ENCODE measurements at regions not wholly inside any gene's neighbourhood (a gene's known extent, or its start where the extent isn't known, plus 50 kb on each side); places are given as distances from the start of the nearest gene placed in this dataset.

DNA sequence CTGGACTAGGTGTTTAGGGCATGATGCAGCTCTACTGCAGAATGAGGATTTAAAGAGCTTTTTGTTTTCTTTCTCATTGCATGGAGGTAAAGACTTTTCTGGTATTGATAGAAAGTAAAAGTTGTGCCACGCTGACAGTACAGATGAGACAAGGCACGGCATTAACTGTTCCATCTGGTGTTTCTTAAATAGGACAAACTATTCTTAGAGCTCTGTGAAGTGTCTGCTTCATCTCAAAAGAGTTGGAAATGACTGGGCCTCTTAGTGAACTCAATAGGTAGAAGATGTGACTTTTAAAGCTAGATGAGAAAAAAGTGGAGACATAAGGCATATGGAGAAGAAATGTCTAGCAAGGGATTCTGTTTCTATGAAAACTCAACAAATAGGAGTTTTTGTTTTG lies 321.8 kb downstream of the RPRM start:
- Histone ChIP-seq H3K4me3 (no peak overlapping the region), H3K4me1 (no peaks in the 10 kb centered on the region), H3K36me3 (no peaks in the 10 kb centered on the region), H3K27me3 (no peaks in the 10 kb centered on the region), H3K9me3 (no peaks in the 10 kb centered on the region), H3K27ac (no peak overlapping the region)
- WGBS, result 72% methylated on average over 2 of the region's 2 CpGs
- DNase-seq (ENCODE audit: low spot score in 2 of 2), result no peak
- TF ChIP-seq POLR2A (IDR thresholded peaks at IDR 0.05), result no peak
- TF ChIP-seq, protein P1, sequence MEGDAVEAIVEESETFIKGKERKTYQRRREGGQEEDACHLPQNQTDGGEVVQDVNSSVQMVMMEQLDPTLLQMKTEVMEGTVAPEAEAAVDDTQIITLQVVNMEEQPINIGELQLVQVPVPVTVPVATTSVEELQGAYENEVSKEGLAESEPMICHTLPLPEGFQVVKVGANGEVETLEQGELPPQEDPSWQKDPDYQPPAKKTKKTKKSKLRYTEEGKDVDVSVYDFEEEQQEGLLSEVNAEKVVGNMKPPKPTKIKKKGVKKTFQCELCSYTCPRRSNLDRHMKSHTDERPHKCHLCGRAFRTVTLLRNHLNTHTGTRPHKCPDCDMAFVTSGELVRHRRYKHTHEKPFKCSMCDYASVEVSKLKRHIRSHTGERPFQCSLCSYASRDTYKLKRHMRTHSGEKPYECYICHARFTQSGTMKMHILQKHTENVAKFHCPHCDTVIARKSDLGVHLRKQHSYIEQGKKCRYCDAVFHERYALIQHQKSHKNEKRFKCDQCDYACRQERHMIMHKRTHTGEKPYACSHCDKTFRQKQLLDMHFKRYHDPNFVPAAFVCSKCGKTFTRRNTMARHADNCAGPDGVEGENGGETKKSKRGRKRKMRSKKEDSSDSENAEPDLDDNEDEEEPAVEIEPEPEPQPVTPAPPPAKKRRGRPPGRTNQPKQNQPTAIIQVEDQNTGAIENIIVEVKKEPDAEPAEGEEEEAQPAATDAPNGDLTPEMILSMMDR (IDR thresholded peaks at IDR 0.05), result no peak

DNA sequence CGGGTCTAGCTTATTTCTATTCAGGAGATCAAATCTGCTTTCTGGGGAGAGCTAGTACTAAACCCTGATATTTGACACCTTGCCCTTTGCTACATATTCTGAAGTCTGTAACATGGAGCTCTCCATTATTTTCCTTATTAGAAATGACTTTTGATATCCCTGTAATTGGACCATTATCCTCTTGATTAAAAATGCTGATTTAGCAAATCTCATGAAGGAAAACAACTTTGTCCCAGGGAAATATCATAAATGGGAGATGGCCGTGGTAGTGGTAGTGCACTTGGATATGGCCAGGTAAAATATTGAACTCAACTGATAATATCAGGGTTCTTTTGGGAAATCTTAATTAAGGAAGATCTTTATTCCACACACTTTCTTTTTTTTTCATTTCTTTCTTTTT lies 326.5 kb downstream of the RPRM start:
- H3K4me1 ChIP-seq, result no peaks in the 10 kb centered on the region
- no peak overlapping the region for H3K27ac ChIP-seq
- H3K9me3 ChIP-seq, result no peaks in the 10 kb centered on the region
- 100% methylated on average over 2 of the region's 2 CpGs for WGBS
- DNase-seq (ENCODE audit: low spot score in 2 of 2), result no peak
- H3K4me3 ChIP-seq, result no peak overlapping the region
- TF ChIP-seq EP300 (IDR thresholded peaks at IDR 0.05) (no peak), POLR2A (IDR thresholded peaks at IDR 0.05) (no peak), POLR2AphosphoS5 (IDR thresholded peaks at IDR 0.05) (no peak)
- TF ChIP-seq, protein P1 (IDR thresholded peaks at IDR 0.05), result no peak
- no peaks in the 10 kb centered on the region for H3K36me3 ChIP-seq
- no peaks in the 10 kb centered on the region for H3K27me3 ChIP-seq

DNA sequence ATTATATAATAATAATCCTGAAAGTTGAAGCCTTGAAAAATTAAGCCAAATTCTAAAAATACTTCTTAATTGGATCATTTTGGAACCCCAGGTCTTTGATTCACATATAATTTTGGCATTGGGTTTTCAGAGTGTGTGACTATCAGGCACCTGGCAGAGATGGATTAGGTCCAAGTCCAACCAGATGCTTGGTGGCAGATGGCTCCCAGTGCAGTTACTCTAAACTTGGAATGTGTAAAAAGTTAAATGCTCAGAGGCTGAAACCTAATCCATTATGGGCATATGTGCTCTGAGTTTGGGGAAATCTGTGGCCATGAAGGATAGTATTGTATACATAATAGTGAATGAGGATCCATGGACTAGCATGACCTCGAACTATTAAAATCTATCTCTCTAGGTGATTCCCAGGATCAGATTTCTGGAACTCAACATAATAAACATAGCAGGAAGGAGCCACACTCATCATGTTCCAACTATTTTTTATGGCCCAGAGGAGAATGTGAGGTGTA lies 333.0 kb downstream of the RPRM start:
- Histone ChIP-seq H3K9me3 (no peaks in the 10 kb centered on the region), H3K27me3 (no peaks in the 10 kb centered on the region), H3K4me3 (no peak overlapping the region), H3K4me1 (no peaks in the 10 kb centered on the region), H3K27ac (no peak overlapping the region), H3K36me3 (no peaks in the 10 kb centered on the region)
- 45% methylated on average over 1 of the region's 1 CpG for WGBS
- no peak for DNase-seq (ENCODE audit: low spot score in 2 of 2)
- TF ChIP-seq POLR2A (IDR thresholded peaks at IDR 0.05) (no peak), POLR2AphosphoS5 (IDR thresholded peaks at IDR 0.05) (no peak), EP300 (IDR thresholded peaks at IDR 0.05) (no peak)
- TF ChIP-seq, protein P1 (IDR thresholded peaks at IDR 0.05), result no peak

- no peak for DNase-seq (ENCODE audit: low spot score in 2 of 2)
- H3K4me1 ChIP-seq, result no peaks in the 10 kb centered on the region
- no peak overlapping the region for H3K27ac ChIP-seq
- H3K36me3 ChIP-seq, result no peaks in the 10 kb centered on the region
- TF ChIP-seq, protein P1 (IDR thresholded peaks at IDR 0.05), result no peak
- no peak for TF ChIP-seq POLR2AphosphoS5 (IDR thresholded peaks at IDR 0.05)
- TF ChIP-seq POLR2A (IDR thresholded peaks at IDR 0.05), result no peak
- no peak for TF ChIP-seq EP300 (IDR thresholded peaks at IDR 0.05)
- H3K9me3 ChIP-seq, result no peaks in the 10 kb centered on the region
- WGBS, result 58% methylated on average over 2 of the region's 2 CpGs
- H3K27me3 ChIP-seq, result no peaks in the 10 kb centered on the region
- H3K4me3 ChIP-seq, result no peak overlapping the region
These were observed 335.0 kb downstream of the RPRM start for GRCh38 chr2:153143540-153143939.

- WGBS, result 88% methylated on average over 1 of the region's 1 CpG
- no peak for DNase-seq (ENCODE audit: low spot score in 2 of 2)
- Histone ChIP-seq H3K4me3 (no peak overlapping the region), H3K27me3 (no peaks in the 10 kb centered on the region), H3K9me3 (no peaks in the 10 kb centered on the region), H3K27ac (no peak overlapping the region), H3K4me1 (no peaks in the 10 kb centered on the region), H3K36me3 (no peaks in the 10 kb centered on the region)
- TF ChIP-seq POLR2AphosphoS5 (IDR thresholded peaks at IDR 0.05) (no peak), EP300 (IDR thresholded peaks at IDR 0.05) (no peak), POLR2A (IDR thresholded peaks at IDR 0.05) (no peak)
- TF ChIP-seq, protein P1 (IDR thresholded peaks at IDR 0.05), result no peak
These were observed 338.1 kb downstream of the RPRM start for GRCh38 chr2:153140498-153140897.
